GM19328 (cell line): ENCODE measurements at regions not wholly inside any gene's neighbourhood (a gene's known extent, or its start where the extent isn't known, plus 50 kb on each side); places are given as distances from the start of the nearest gene placed in this dataset.

Source experiments
- ATAC-seq: cut with Tn5 transposase; IDR thresholded peaks from one replicate; pipeline ENCODE4 v1.9.1; 2021; ENCODE audit warnings: mild to moderate bottlenecking, moderate library complexity; ENCODE audit not compliant: unreplicated experiment

- ATAC-seq, result no peak
Measured at GRCh38 chr14:65304963-65305362, 107.6 kb upstream of the FUT8 start.

- no peak for ATAC-seq
Measured at GRCh38 chr14:65308536-65308935, 104.0 kb upstream of the FUT8 start.

GRCh38 chr14:65310568-65310967 lies 102.0 kb upstream of the FUT8 start:
- no peak for ATAC-seq

GRCh38 chr14:65312859-65313258 lies 99.7 kb upstream of the FUT8 start:
- no peak for ATAC-seq

GRCh38 chr14:65318636-65319506 lies 93.7 kb upstream of the FUT8 start:
- ATAC-seq, result peak; percentile 50

GRCh38 chr14:65320661-65321308 lies 91.7 kb upstream of the FUT8 start:
- ATAC-seq, result no peak

GRCh38 chr14:65321370-65321875 lies 91.1 kb upstream of the FUT8 start:
- ATAC-seq, result peak; percentile 40

- no peak for ATAC-seq
Measured at GRCh38 chr14:65329481-65329880, 83.0 kb upstream of the FUT8 start.

GRCh38 chr14:65329911-65330310 lies 82.6 kb upstream of the FUT8 start:
- ATAC-seq, result no peak

- no peak for ATAC-seq
Measured at GRCh38 chr14:65330416-65330815, 82.1 kb upstream of the FUT8 start.

- no peak for ATAC-seq
Measured at GRCh38 chr14:65331652-65332051, 80.9 kb upstream of the FUT8 start.

GRCh38 chr14:65332141-65332871 lies 80.2 kb upstream of the FUT8 start:
- ATAC-seq, result no peak

- ATAC-seq, result no peak
Measured at GRCh38 chr14:65333943-65334687, 78.4 kb upstream of the FUT8 start.

GRCh38 chr14:65334765-65335410 lies 77.6 kb upstream of the FUT8 start:
- ATAC-seq, result no peak

- ATAC-seq, result no peak
Measured at GRCh38 chr14:65335411-65335947, 77.1 kb upstream of the FUT8 start.

GRCh38 chr14:65336191-65336591 lies 76.3 kb upstream of the FUT8 start:
- no peak for ATAC-seq

- no peak for ATAC-seq
Measured at GRCh38 chr14:65339866-65340265, 72.7 kb upstream of the FUT8 start.

GRCh38 chr14:65344011-65344410 lies 68.5 kb upstream of the FUT8 start:
- no peak for ATAC-seq

GRCh38 chr14:65345266-65345665 lies 67.3 kb upstream of the FUT8 start:
- ATAC-seq, result no peak

- ATAC-seq, result no peak
Measured at GRCh38 chr14:65346474-65346873, 66.1 kb upstream of the FUT8 start.
